ENCODE measurements at regions not wholly inside any gene's neighbourhood (a gene's known extent, or its start where the extent isn't known, plus 50 kb on each side); places are given as distances from the start of the nearest gene placed in this dataset.
A peak's percentile ranks its signal among the peaks of the same experiment; 100 is the strongest.

DNA sequence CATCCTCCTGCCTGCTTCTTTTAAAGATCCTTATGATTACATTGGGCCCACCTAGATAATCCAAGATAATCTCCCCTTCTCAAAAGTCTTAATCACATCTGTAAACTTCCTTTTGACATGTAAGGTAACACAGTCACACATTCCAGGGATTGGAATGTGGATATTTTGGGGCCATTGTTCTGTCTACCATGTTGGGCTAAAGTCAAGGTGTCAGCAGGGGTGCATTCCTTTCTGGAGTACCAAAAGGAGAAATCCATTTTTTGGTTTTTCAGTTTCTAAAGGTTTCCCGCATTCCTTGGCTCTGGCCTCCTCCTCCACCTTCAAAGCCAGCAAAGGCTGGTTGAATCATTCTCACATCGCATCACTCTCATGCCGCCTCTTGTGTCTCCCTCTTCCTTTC is 197.6 kb upstream of the NFE2L3 start:
- DNase-seq (ENCODE audit: low spot score in 2 of 2): no peak
- H3K9me3 ChIP-seq: no peaks in the 10 kb centered on the region
- no peak for TF ChIP-seq POLR2A (IDR thresholded peaks at IDR 0.05)
- TF ChIP-seq, protein P1, sequence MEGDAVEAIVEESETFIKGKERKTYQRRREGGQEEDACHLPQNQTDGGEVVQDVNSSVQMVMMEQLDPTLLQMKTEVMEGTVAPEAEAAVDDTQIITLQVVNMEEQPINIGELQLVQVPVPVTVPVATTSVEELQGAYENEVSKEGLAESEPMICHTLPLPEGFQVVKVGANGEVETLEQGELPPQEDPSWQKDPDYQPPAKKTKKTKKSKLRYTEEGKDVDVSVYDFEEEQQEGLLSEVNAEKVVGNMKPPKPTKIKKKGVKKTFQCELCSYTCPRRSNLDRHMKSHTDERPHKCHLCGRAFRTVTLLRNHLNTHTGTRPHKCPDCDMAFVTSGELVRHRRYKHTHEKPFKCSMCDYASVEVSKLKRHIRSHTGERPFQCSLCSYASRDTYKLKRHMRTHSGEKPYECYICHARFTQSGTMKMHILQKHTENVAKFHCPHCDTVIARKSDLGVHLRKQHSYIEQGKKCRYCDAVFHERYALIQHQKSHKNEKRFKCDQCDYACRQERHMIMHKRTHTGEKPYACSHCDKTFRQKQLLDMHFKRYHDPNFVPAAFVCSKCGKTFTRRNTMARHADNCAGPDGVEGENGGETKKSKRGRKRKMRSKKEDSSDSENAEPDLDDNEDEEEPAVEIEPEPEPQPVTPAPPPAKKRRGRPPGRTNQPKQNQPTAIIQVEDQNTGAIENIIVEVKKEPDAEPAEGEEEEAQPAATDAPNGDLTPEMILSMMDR (IDR thresholded peaks at IDR 0.05): no peak
- no peak for TF ChIP-seq POLR2AphosphoS5 (IDR thresholded peaks at IDR 0.05)
- H3K4me3 ChIP-seq: no peak overlapping the region
- H3K27me3 ChIP-seq: no peaks in the 10 kb centered on the region
- H3K27ac ChIP-seq: no peak overlapping the region
- intact Hi-C loops (cut with DNase I; ENCODE audit: low total_unique reads): no loop called here
- H3K4me1 ChIP-seq: no peaks in the 10 kb centered on the region
- H3K36me3 ChIP-seq: no peaks in the 10 kb centered on the region

DNA sequence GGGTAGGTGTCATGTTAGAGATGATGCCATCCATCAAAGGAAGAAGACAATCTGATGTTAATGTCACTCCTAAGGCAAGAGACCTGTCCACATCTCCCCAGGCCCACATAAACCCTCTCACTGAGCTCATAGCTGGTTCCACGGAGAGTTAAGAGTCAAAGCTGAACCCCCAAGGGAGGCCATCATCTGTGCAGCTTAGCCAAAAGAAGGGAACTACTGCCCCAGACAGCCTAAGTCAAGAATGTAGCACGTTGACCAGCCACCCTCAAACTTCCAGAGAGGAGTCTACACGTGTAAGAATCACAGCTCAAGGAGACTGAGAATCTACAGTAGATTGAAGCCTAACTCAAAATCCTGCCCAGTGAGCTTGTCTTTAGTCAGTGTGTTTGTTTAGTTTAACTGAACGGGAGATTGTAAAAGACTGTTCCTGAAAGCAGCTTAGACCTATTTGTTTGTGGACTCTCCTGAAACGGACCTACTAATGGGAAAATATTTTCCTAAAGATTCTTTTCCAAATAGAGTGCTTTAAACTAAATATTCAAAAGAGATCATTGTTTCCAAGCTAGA is 192.7 kb upstream of the NFE2L3 start:
- DNase-seq (ENCODE audit: low spot score in 2 of 2): no peak
- H3K27me3 ChIP-seq: no peaks in the 10 kb centered on the region
- intact Hi-C loops (cut with DNase I; ENCODE audit: low total_unique reads): no loop called here
- H3K36me3 ChIP-seq: no peaks in the 10 kb centered on the region
- H3K9me3 ChIP-seq: no peaks in the 10 kb centered on the region
- no peak overlapping the region for H3K27ac ChIP-seq
- H3K4me3 ChIP-seq: no peak overlapping the region
- no peak for TF ChIP-seq POLR2AphosphoS5 (IDR thresholded peaks at IDR 0.05)
- no peak for TF ChIP-seq POLR2A (IDR thresholded peaks at IDR 0.05)
- TF ChIP-seq, protein P1 (IDR thresholded peaks at IDR 0.05): no peak
- H3K4me1 ChIP-seq: no peaks in the 10 kb centered on the region

DNA sequence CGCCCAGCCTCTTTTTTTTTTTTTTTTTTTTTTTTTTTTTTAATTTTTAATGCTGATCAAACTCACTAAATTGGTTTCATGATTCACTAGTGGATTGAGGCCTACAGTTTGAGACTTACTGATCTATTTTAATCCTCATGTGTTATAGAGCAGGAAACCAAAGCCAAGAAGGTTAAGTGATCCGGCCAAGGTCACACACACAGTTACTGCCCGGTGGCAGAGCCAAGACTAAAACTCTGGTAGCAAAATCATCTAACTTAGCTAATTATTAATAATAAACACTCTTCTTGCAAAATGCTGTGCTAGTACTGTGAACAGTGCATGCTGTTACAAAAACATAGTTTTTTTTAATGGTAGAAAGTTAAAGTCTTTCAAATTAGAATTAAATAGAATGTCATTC is 188.3 kb upstream of the NFE2L3 start:
- TF ChIP-seq, protein P1 (IDR thresholded peaks at IDR 0.05): no peak
- TF ChIP-seq POLR2A (IDR thresholded peaks at IDR 0.05) (no peak), POLR2AphosphoS5 (IDR thresholded peaks at IDR 0.05) (no peak)
- Histone ChIP-seq H3K4me1 (no peaks in the 10 kb centered on the region), H3K4me3 (no peak overlapping the region), H3K9me3 (no peaks in the 10 kb centered on the region), H3K36me3 (no peaks in the 10 kb centered on the region), H3K27ac (no peak overlapping the region), H3K27me3 (no peaks in the 10 kb centered on the region)
- intact Hi-C loops (cut with DNase I; ENCODE audit: low total_unique reads): no loop called here
- no peak for DNase-seq (ENCODE audit: low spot score in 2 of 2)

DNA sequence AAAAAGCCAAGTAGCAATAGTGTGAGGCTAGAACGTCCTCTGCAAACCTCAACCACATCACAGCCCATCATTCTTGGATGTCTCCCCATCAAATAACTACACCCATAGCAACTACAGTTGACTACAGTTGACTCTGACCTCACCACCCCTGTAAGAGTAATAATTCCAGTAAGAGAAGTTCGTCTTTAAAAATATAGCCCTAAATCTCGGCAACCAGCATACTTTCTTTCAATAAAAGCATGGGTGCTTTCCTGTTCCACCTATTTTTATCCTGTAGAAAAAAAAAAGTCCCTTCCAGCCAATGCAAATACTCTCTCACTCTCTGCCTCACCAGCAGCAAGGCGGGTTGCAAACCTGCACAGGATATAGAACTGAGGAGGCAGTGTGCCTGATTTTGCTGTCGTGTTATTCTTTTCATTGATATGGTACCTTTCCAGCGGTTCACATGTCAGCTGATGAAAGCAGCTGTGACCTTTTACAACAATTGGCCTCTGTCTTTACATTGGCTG is 187.5 kb upstream of the NFE2L3 start:
- Histone ChIP-seq H3K4me1 (no peaks in the 10 kb centered on the region), H3K27me3 (no peaks in the 10 kb centered on the region), H3K4me3 (no peak overlapping the region), H3K27ac (no peak overlapping the region), H3K36me3 (no peaks in the 10 kb centered on the region), H3K9me3 (no peaks in the 10 kb centered on the region)
- TF ChIP-seq, protein P1 (IDR thresholded peaks at IDR 0.05): no peak
- TF ChIP-seq POLR2A (IDR thresholded peaks at IDR 0.05) (no peak), POLR2AphosphoS5 (IDR thresholded peaks at IDR 0.05) (no peak)
- intact Hi-C loops (cut with DNase I; ENCODE audit: low total_unique reads): no loop called here
- no peak for DNase-seq (ENCODE audit: low spot score in 2 of 2)

DNA sequence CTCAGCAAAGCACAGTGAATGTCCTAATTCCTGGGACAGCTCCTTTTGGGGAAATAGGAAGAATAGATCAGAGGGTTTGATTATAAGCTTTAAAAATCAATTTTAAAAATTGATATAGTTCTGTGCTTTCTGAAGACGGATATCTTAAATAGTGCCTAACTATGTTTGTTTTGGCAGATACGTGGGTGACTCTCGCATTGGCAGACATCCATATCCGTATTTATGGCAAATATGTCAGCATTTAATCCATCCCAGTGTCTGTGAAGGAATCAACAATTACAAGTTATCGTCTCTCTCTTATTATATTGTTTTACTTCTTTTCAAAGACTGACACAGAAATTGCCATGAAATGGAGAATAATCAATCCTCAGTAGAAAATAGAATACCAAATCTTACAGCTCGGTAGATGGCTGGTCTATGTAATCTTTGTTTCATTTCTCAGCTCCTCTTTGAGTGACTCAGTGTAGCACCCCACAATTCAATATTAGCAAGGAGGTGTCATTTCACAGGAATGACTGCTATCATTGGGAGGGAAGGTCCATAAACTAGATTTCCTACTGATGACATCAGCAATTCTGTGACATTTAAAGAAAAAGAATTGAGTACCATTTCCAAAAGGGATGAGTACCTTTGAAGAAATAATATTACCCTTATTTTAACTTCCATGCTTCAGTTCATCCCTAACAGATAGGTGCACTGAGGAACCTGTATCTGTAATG is 186.4 kb upstream of the NFE2L3 start:
- peak overlapping the region in 1 of 2 donors; percentile 14 for H3K27ac ChIP-seq
- TF ChIP-seq, protein P1 (IDR thresholded peaks at IDR 0.05): no peak
- no peak for TF ChIP-seq POLR2AphosphoS5 (IDR thresholded peaks at IDR 0.05)
- TF ChIP-seq POLR2A (IDR thresholded peaks at IDR 0.05): no peak
- DNase-seq (ENCODE audit: low spot score in 2 of 2): no peak
- H3K4me3 ChIP-seq: no peak overlapping the region
- no peaks in the 10 kb centered on the region for H3K9me3 ChIP-seq
- no peaks in the 10 kb centered on the region for H3K4me1 ChIP-seq
- intact Hi-C loops (cut with DNase I; ENCODE audit: low total_unique reads): no loop called here
- H3K36me3 ChIP-seq: no peaks in the 10 kb centered on the region
- H3K27me3 ChIP-seq: no peaks in the 10 kb centered on the region

Measured in breast epithelium (tissue), 4 donors.